H1 (cell line): ENCODE measurements at regions not wholly inside any gene's neighbourhood (a gene's known extent, or its start where the extent isn't known, plus 50 kb on each side); places are given as distances from the start of the nearest gene placed in this dataset.

ENCODE experiments used
- CTCF ChIA-PET: fragments of 300-600 bp; sonication (Branson Sonifier 250); formaldehyde crosslinking; loops from one replicate; lab custom pipeline; 2021; ENCODE audit not compliant: partially characterized antibody; lab: Charles Lee
- POLR2A ChIA-PET: fragments of 300-600 bp; sonication (Branson Sonifier 250); formaldehyde crosslinking; loops from one replicate; lab custom pipeline; 2021; ENCODE audit warnings: inconsistent platforms; ENCODE audit not compliant: partially characterized antibody; lab: Charles Lee
- DNase-seq, 2 experiments: peaks; one replicate each; pipeline versions ENCODE4 v3.0.0 to v3.0.0-alpha.2; 2010 to 2022; ENCODE audit warnings: low spot score in 2 of 2, low read depth in 1 of 2, mixed read lengths in 1 of 2
- FAIRE-seq: peaks from 2 replicates; lab custom pipeline; 2011; peaks lifted over from hg19 to GRCh38; lab: Jason Lieb, UNC
- H2AFZ ChIP-seq: 2 replicates; pipeline ENCODE4 v1.8.1; 2012; ENCODE audit warnings: low read length, inconsistent platforms
- H2AK5ac ChIP-seq: 2 replicates; pipeline ENCODE4 v1.6.1; 2013; ENCODE audit warnings: low read depth, low read length
- H2BK120ac ChIP-seq: replicated peaks from 2 replicates; pipeline ENCODE3; 2013; ENCODE audit warnings: low read depth, low read length, inconsistent platforms
- H2BK12ac ChIP-seq: 2 replicates; pipeline ENCODE4 v1.6.1; 2013; ENCODE audit warnings: low read depth, low read length
- H2BK15ac ChIP-seq: 2 replicates; pipeline ENCODE4 v1.6.1; 2013; ENCODE audit warnings: low read length
- H2BK20ac ChIP-seq: 2 replicates; pipeline ENCODE4 v1.6.1; 2013; ENCODE audit warnings: low read length
- H2BK5ac ChIP-seq: 2 replicates; pipeline ENCODE4 v1.6.1; 2013; ENCODE audit warnings: low read depth, low read length
- H3K14ac ChIP-seq: 2 replicates; pipeline ENCODE4 v1.6.1; 2013; ENCODE audit warnings: inconsistent platforms; ENCODE audit not compliant: insufficient read length
- H3K18ac ChIP-seq: 2 replicates; pipeline ENCODE4 v1.6.1; 2013; ENCODE audit warnings: low read length; ENCODE audit errors: extremely low read depth
- H3K23ac ChIP-seq: 2 replicates; pipeline ENCODE4 v1.6.1; 2013; ENCODE audit warnings: inconsistent platforms; ENCODE audit not compliant: insufficient read length
- H3K23me2 ChIP-seq: 2 replicates; pipeline ENCODE4 v1.6.1; 2013; ENCODE audit warnings: low read depth, low read length
- H3K27ac ChIP-seq: 2 replicates; pipeline ENCODE4 v1.6.1; 2011; ENCODE audit warnings: low read depth, low read length, inconsistent platforms
- H3K27me3 ChIP-seq, 4 experiments: replicated peaks in 1 of 4; 1 replicate in 1 of 4; 2 replicates in 3 of 4; pipeline versions ENCODE4 v1.6.1 to v1.8.1; 2011 to 2013; ENCODE audit warnings: low read length in 3 of 4, mild to moderate bottlenecking in 3 of 4, inconsistent platforms in 2 of 4, mixed read lengths in 2 of 4, moderate library complexity in 1 of 4; ENCODE audit not compliant: control insufficient read depth in 3 of 4, insufficient read depth in 3 of 4; ENCODE audit errors: extremely low read depth in 1 of 4
- H3K36me3 ChIP-seq, 4 experiments: 2 replicates each; pipeline versions ENCODE4 v1.6.1 to v1.8.1; 2011 to 2013; ENCODE audit warnings: mild to moderate bottlenecking in 4 of 4, low read length in 3 of 4, moderate library complexity in 2 of 4, control low read depth in 1 of 4, inconsistent platforms in 1 of 4; ENCODE audit not compliant: insufficient read depth in 4 of 4, control insufficient read depth in 2 of 4
- H3K4ac ChIP-seq: replicated peaks from 2 replicates; pipeline ENCODE3; 2013; ENCODE audit warnings: low read length, low read depth, mixed read lengths, inconsistent platforms; ENCODE audit not compliant: insufficient read length
- H3K4me1 ChIP-seq, 4 experiments: replicated peaks in 1 of 4; 1 replicate in 1 of 4; 2 replicates in 3 of 4; pipeline versions ENCODE4 v1.6.1 to v1.8.1; 2011 to 2013; ENCODE audit warnings: low read length in 3 of 4, inconsistent platforms in 2 of 4, mixed read lengths in 1 of 4; ENCODE audit not compliant: insufficient read depth in 4 of 4, control insufficient read depth in 3 of 4
- H3K4me2 ChIP-seq, 2 experiments: 2 replicates each; pipeline versions ENCODE4 v1.6.1 to v1.8.1; 2011 to 2013; ENCODE audit warnings: low read depth in 2 of 2, low read length in 2 of 2, control low read depth in 1 of 2, inconsistent platforms in 1 of 2, mild to moderate bottlenecking in 1 of 2; ENCODE audit not compliant: insufficient read depth in 1 of 2
- H3K4me3 ChIP-seq, 4 experiments: fragments of 200-600, 300-600 bp in 1 of 4; sonication (generic), shearing (Covaris generic), sonication (Bioruptor Twin) in 1 of 4; 2 replicates each; pipeline versions ENCODE4 v1.5.1 to v1.8.1; 2011 to 2016; ENCODE audit warnings: low read length in 4 of 4, low read depth in 3 of 4, control low read depth in 2 of 4, inconsistent platforms in 2 of 4, mild to moderate bottlenecking in 2 of 4, mixed read lengths in 1 of 4, moderate library complexity in 1 of 4; ENCODE audit not compliant: insufficient read depth in 2 of 4; ENCODE audit errors: extremely low read depth in 1 of 4
- H3K56ac ChIP-seq: replicated peaks from 2 replicates; pipeline ENCODE3; 2013; ENCODE audit warnings: low read depth, mild to moderate bottlenecking, mixed read lengths, low read length, inconsistent platforms; ENCODE audit not compliant: insufficient read length
- H3K79me1 ChIP-seq: 2 replicates; pipeline ENCODE4 v1.6.1; 2013; ENCODE audit warnings: low read depth, low read length, control low read depth
- H3K79me2 ChIP-seq, 2 experiments: 2 replicates each; pipeline versions ENCODE4 v1.6.1 to v1.8.1; 2012 to 2013; ENCODE audit warnings: low read length in 2 of 2, mild to moderate bottlenecking in 2 of 2, inconsistent platforms in 1 of 2; ENCODE audit not compliant: insufficient read depth in 2 of 2, control insufficient read depth in 1 of 2
- H3K9ac ChIP-seq, 4 experiments: replicated peaks in 1 of 4; 1 replicate in 1 of 4; 2 replicates in 3 of 4; pipeline versions ENCODE4 v1.6.1 to v1.8.1; 2011 to 2013; ENCODE audit warnings: low read depth in 3 of 4, low read length in 3 of 4, control low read depth in 2 of 4, mild to moderate bottlenecking in 2 of 4, moderate library complexity in 2 of 4, inconsistent platforms in 1 of 4; ENCODE audit errors: extremely low read depth in 1 of 4
- H3K9me3 ChIP-seq, 2 experiments: 2 replicates each; pipeline versions ENCODE4 v1.6.1 to v1.8.1; 2012 to 2013; ENCODE audit warnings: mild to moderate bottlenecking in 2 of 2, moderate library complexity in 2 of 2, control low read depth in 1 of 2, inconsistent platforms in 1 of 2, low read depth in 1 of 2, low read length in 1 of 2, mixed read lengths in 1 of 2; ENCODE audit not compliant: insufficient read depth in 2 of 2
- H4K20me1 ChIP-seq, 2 experiments: replicated peaks in 1 of 2; 2 replicates each; pipeline versions ENCODE3 to v1.8.1; 2011 to 2013; ENCODE audit warnings: inconsistent platforms in 2 of 2, low read length in 2 of 2, mild to moderate bottlenecking in 1 of 2; ENCODE audit not compliant: insufficient read depth in 2 of 2, control insufficient read depth in 1 of 2
- H4K5ac ChIP-seq: 2 replicates; pipeline ENCODE4 v1.6.1; 2013; ENCODE audit warnings: low read length, low read depth, mixed read lengths, inconsistent platforms; ENCODE audit not compliant: insufficient read length
- H4K8ac ChIP-seq: 2 replicates; pipeline ENCODE4 v1.8.0; 2013; ENCODE audit warnings: mild to moderate bottlenecking, moderate library complexity, low read length, inconsistent platforms; ENCODE audit not compliant: insufficient read depth; ENCODE audit errors: extremely low read depth
- H4K91ac ChIP-seq: replicated peaks from 2 replicates; pipeline ENCODE3; 2013; ENCODE audit warnings: low read length, mixed read lengths, inconsistent platforms; ENCODE audit not compliant: insufficient read length
- BACH1 ChIP-seq: IDR thresholded peaks from 2 replicates; pipeline ENCODE4 v1.6.1; 2012; ENCODE audit warnings: low read length, improper control_type of control experiment
- CBX8 ChIP-seq: fragments of 300-800, 300-1000 bp; sonication (generic); IDR thresholded peaks from 2 replicates; pipeline ENCODE4 v1.7.1; 2016; ENCODE audit warnings: low read depth, low read length, borderline replicate concordance
- EP300 ChIP-seq, 2 experiments: IDR thresholded peaks; 1 replicate in 1 of 2; 2 replicates in 1 of 2; pipeline ENCODE4 v1.6.1; 2011 to 2012; ENCODE audit warnings: low read depth in 2 of 2, low read length in 2 of 2, mild to moderate bottlenecking in 2 of 2, borderline replicate concordance in 1 of 2, inconsistent platforms in 1 of 2, moderate library complexity in 1 of 2
- HDAC2 ChIP-seq, 2 experiments: fragments of 300-600 bp in 1 of 2; sonication (generic) in 1 of 2; IDR thresholded peaks; 2 replicates each; pipeline ENCODE4 v1.6.1; 2011 to 2012; ENCODE audit warnings: low read depth in 2 of 2, low read length in 2 of 2, mild to moderate bottlenecking in 2 of 2, moderate library complexity in 2 of 2, borderline replicate concordance in 1 of 2, inconsistent platforms in 1 of 2
- RAD21 ChIP-seq, 2 experiments: IDR thresholded peaks in 1 of 2; conservative IDR thresholded peaks in 1 of 2; 2 replicates each; pipeline ENCODE4 v1.6.1; 2011; ENCODE audit warnings: low read depth in 2 of 2, low read length in 2 of 2, improper control_type of control experiment in 1 of 2, inconsistent platforms in 1 of 2, mild to moderate bottlenecking in 1 of 2, moderate library complexity in 1 of 2
- SRF ChIP-seq: IDR thresholded peaks from 2 replicates; pipeline ENCODE4 v1.6.1; 2011; ENCODE audit warnings: mild to moderate bottlenecking, low read depth, low read length, moderate library complexity
- TAF7 ChIP-seq: optimal IDR thresholded peaks from 2 replicates; pipeline ENCODE3; 2011; ENCODE audit warnings: low read depth, mild to moderate bottlenecking, inconsistent platforms, low read length, moderate library complexity, borderline replicate concordance
- WGBS, 2 experiments: shearing (Covaris generic) in 1 of 2; methylation state at CpG; one replicate each; pipeline versions ENCODE4 v1.1.6 to v1.1.7; 2013 to 2015; ENCODE audit warnings: low lambda C conversion rate in 2 of 2, mixed read lengths in 2 of 2, inconsistent platforms in 1 of 2, low coverage in 1 of 2, missing lambda C conversion rate in 1 of 2; ENCODE audit not compliant: insufficient replicate concordance in 2 of 2, insufficient coverage in 1 of 2, insufficient read length in 1 of 2; ENCODE audit errors: extremely low coverage in 1 of 2, missing lambda C conversion rate in 1 of 2; 5-methylcytosine and 5-hydroxymethylcytosine counted together
- TF ChIP-seq, protein P1 (sequence below): IDR thresholded peaks from 2 replicates; pipeline ENCODE4 v1.6.1; 2012; ENCODE audit warnings: low read length, inconsistent platforms

DNA sequence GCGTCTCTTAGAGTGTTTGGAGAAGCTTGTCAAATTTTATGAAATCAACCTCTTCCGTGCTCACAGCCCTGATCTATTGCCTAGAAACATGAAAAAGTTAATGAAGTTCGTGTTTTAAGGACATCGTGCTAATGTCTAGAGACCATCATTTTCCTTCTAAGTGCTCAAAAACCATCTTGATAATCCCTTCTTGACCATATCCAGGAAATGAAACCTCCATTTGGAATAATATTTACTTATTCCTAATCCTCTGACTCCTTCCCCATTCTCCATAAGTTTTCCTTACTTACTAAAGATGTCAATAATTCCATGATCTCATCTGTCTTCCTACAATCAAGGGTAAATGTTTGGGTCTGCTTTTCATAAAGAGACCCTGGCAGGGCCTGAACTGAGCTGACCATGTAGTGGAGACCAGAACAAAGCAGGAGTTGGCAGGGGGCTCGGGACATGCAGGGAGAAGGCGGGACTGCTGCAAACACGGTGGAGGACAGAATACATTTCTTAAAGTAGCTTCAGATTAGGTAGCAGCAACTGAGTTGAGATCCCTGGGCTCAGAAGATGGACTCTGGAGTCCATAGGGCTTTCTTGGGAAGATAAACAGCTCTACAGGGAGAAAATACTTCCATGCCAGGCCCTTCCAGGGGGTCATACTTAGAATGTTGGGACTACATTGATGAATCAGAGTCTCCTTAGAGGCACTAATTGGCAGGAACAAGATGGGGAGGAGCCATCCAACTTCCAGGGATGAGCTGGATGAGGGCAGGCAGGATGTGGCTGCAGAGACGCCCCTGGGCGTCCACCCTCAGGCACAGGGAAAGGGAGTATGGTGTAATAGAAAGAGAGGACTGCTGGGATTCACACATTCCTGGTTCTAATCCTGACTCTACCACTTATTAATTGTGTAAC lies 100.7 kb downstream of the RIN2 start:
- Histone ChIP-seq H4K20me1 (no peaks in the 10 kb centered on the region), H3K79me1 (no peaks in the 10 kb centered on the region), H3K4ac (no peak overlapping the region), H2BK15ac (no peak overlapping the region), H3K36me3 (no peaks in the 10 kb centered on the region), H2BK20ac (no peak overlapping the region), H2AFZ (peak overlapping the region; percentile 3; the same call in 1 of the 2 replicates), H3K23me2 (no peaks in the 10 kb centered on the region), H2BK5ac (no peak overlapping the region), H3K27ac (no peak overlapping the region), H2BK120ac (no peak overlapping the region), H3K4me2 (no peak overlapping the region), H3K14ac (no peak overlapping the region), H4K91ac (no peak overlapping the region), H3K4me3 (no peak overlapping the region), H3K18ac (no peak overlapping the region), H3K56ac (no peak overlapping the region), H3K4me1 (no peaks in the 10 kb centered on the region), H3K27me3 (no peaks in the 10 kb centered on the region), H3K23ac (no peak overlapping the region), H2AK5ac (no peak overlapping the region), H3K9me3 (no peaks in the 10 kb centered on the region), H3K79me2 (no peaks in the 10 kb centered on the region), H4K8ac (no peak overlapping the region; the same call in 1 of the 2 replicates), H4K5ac (no peak overlapping the region), H2BK12ac (no peak overlapping the region), H3K9ac (no peak overlapping the region)
- 83% methylated on average over 9 of the region's 9 CpGs; no CpG with 5 or more reads in 1 of the 2 experiments for WGBS, 2 experiments
- FAIRE-seq: no peak
- ChIA-PET CTCF (interaction anchor here (0.6 to 1.1 kb wide), 3 partner anchors 18 to 1568 kb away, joined by 3 read pairs; no protein-coding TSS in a partner anchor), POLR2A (no interaction called here)
- DNase-seq: no peak
- TF ChIP-seq RAD21 (IDR thresholded peaks at IDR 0.05 in 1 of 2, conservative IDR thresholded peaks at IDR 0.05 in 1 of 2; ENCODE audit: low read depth in 2 of 2, low read length in 2 of 2) (no peak), BACH1 (no peak), CBX8 (no peak), EP300 (IDR thresholded peaks at IDR 0.05; ENCODE audit: borderline replicate concordance in 1 of 2, low read depth in 2 of 2, low read length in 2 of 2) (no peak), SRF (no peak), HDAC2 (IDR thresholded peaks at IDR 0.05; ENCODE audit: borderline replicate concordance in 1 of 2, low read depth in 2 of 2, low read length in 2 of 2) (no peak), TAF7 (no peak)
- TF ChIP-seq, protein P1, sequence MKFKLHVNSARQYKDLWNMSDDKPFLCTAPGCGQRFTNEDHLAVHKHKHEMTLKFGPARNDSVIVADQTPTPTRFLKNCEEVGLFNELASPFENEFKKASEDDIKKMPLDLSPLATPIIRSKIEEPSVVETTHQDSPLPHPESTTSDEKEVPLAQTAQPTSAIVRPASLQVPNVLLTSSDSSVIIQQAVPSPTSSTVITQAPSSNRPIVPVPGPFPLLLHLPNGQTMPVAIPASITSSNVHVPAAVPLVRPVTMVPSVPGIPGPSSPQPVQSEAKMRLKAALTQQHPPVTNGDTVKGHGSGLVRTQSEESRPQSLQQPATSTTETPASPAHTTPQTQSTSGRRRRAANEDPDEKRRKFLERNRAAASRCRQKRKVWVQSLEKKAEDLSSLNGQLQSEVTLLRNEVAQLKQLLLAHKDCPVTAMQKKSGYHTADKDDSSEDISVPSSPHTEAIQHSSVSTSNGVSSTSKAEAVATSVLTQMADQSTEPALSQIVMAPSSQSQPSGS: no peak
